T-cell (primary cell): ENCODE measurements at regions not wholly inside any gene's neighbourhood (a gene's known extent, or its start where the extent isn't known, plus 50 kb on each side); places are given as distances from the start of the nearest gene placed in this dataset.

ENCODE experiments used
- ATAC-seq, 4 experiments: fragments of 200-7000 bp in 3 of 4; fragments of 150-1000 bp in 1 of 4; cut with Tn5 transposase; replicated peaks in 1 of 4; 1 replicate in 3 of 4; 2 replicates in 1 of 4; pipeline ENCODE4 v1.10.0; 2021; ENCODE audit warnings: moderate library complexity in 3 of 4, mild to moderate bottlenecking in 2 of 4, moderate number of reproducible peaks in 1 of 4
- CTCF ChIA-PET, 2 donors: fragments of 300-600 bp; sonication (Branson Sonifier 250); formaldehyde crosslinking; loops; one replicate each; lab custom pipeline; 2022; ENCODE audit warnings: antibody characterized with exemption in 2 of 2; lab: Charles Lee
- POLR2A ChIA-PET, 2 donors: fragments of 300-600 bp; sonication (Branson Sonifier 250); formaldehyde crosslinking; loops; one replicate each; lab custom pipeline; 2022; ENCODE audit warnings: antibody characterized with exemption in 2 of 2; lab: Charles Lee
- DNase-seq, 35 experiments: peaks; one replicate each; pipeline versions ENCODE4 v3.0.0 to v3.0.0-alpha.2; 2013 to 2023
- H3K27ac ChIP-seq: one replicate; pipeline ENCODE4 v1.5.1; 2013; ENCODE audit warnings: low read length
- H3K27me3 ChIP-seq, 2 experiments: replicated peaks in 1 of 2; 1 replicate in 1 of 2; 2 replicates in 1 of 2; pipeline versions ENCODE4 v1.6.1 to v1.7.0; 2013; ENCODE audit warnings: low read length in 1 of 2, mixed read lengths in 1 of 2; ENCODE audit not compliant: control insufficient read depth in 2 of 2, insufficient read depth in 2 of 2; ENCODE audit errors: extremely low read depth in 1 of 2
- H3K36me3 ChIP-seq, 2 donors: 1 replicate in 1 of 2; 2 replicates in 1 of 2; pipeline versions ENCODE4 v1.6.1 to v1.7.0; 2013; ENCODE audit warnings: low read length in 1 of 2; ENCODE audit not compliant: control insufficient read depth in 2 of 2, insufficient read depth in 1 of 2; ENCODE audit errors: extremely low read depth in 1 of 2
- H3K4me1 ChIP-seq, 2 experiments: 1 replicate in 1 of 2; 2 replicates in 1 of 2; pipeline versions ENCODE4 v1.6.1 to v1.7.0; 2013; ENCODE audit warnings: low read length in 2 of 2, mixed read lengths in 1 of 2; ENCODE audit not compliant: insufficient read depth in 2 of 2, control insufficient read depth in 1 of 2; ENCODE audit errors: extremely low read depth in 1 of 2
- H3K4me3 ChIP-seq, 2 donors: 1 replicate in 1 of 2; 2 replicates in 1 of 2; pipeline versions ENCODE4 v1.5.1 to v1.7.0; 2013; ENCODE audit warnings: mild to moderate bottlenecking in 2 of 2, low read length in 1 of 2, moderate library complexity in 1 of 2; ENCODE audit not compliant: control insufficient read depth in 1 of 2; ENCODE audit errors: extremely low read depth in 1 of 2
- H3K9me3 ChIP-seq: 2 replicates; pipeline ENCODE4 v1.7.0; 2013
- H3K27ac Mint-ChIP-seq, 2 donors: one replicate each; pipeline ENCODE4 v1.8.0; 2020 to 2021; ENCODE audit warnings: mild to moderate bottlenecking in 2 of 2, mixed read lengths in 2 of 2
- H3K27me3 Mint-ChIP-seq, 2 donors: one replicate each; pipeline ENCODE4 v1.8.0; 2021 to 2022; ENCODE audit warnings: mixed read lengths in 2 of 2
- H3K36me3 Mint-ChIP-seq: one replicate; pipeline ENCODE4 v1.8.0; 2021; ENCODE audit warnings: mixed read lengths
- H3K4me1 Mint-ChIP-seq, 3 donors: one replicate each; pipeline ENCODE4 v1.8.0; 2020 to 2022; ENCODE audit warnings: mixed read lengths in 3 of 3, mild to moderate bottlenecking in 1 of 3
- H3K4me3 Mint-ChIP-seq, 3 donors: one replicate each; pipeline ENCODE4 v1.8.0; 2020 to 2022; ENCODE audit warnings: mild to moderate bottlenecking in 3 of 3, mixed read lengths in 3 of 3, moderate library complexity in 3 of 3
- H3K9me3 Mint-ChIP-seq, 3 donors: one replicate each; pipeline ENCODE4 v1.8.0; 2020 to 2022; ENCODE audit warnings: mixed read lengths in 3 of 3
- WGBS: methylation state at CpG from one replicate; pipeline ENCODE4 v1.1.5; 2013; ENCODE audit warnings: missing lambda C conversion rate; ENCODE audit not compliant: insufficient coverage; 5-methylcytosine and 5-hydroxymethylcytosine counted together

- CTCF ChIA-PET = no interaction called here
Measured at GRCh38 chr2:207274530-207275189, 108.9 kb upstream of the KLF7 start.

GRCh38 chr2:207275779-207276178, 110.0 kb upstream of the KLF7 start:
- Histone ChIP-seq H3K9me3 (no peaks in the 10 kb centered on the region), H3K27me3 (peaks cover 0 to 3% of the 10 kb centered on the region in 2 experiments), H3K4me3 (no peak overlapping the region), H3K4me1 (no peaks in the 10 kb centered on the region), H3K27ac (no peak overlapping the region), H3K36me3 (no peaks in the 10 kb centered on the region)
- no peak for ATAC-seq
- no peak for DNase-seq
- Mint-ChIP-seq H3K27me3 (peaks cover 0 to 5% of the 10 kb centered on the region in 2 donors), H3K4me3 (no peak overlapping the region), H3K9me3 (no peaks in the 10 kb centered on the region), H3K27ac (no peak overlapping the region), H3K36me3 (peaks cover 2% of the 10 kb centered on the region), H3K4me1 (no peaks in the 10 kb centered on the region)
- ChIA-PET CTCF (no interaction called here), POLR2A (no interaction called here)
- 86% methylated on average over 1 of the region's 2 CpGs for WGBS

More at GRCh38 chr2:207274530-207275189, 108.9 kb upstream of the KLF7 start:
- Histone ChIP-seq H3K36me3 (no peaks in the 10 kb centered on the region), H3K9me3 (no peaks in the 10 kb centered on the region), H3K4me1 (no peaks in the 10 kb centered on the region), H3K27ac (no peak overlapping the region), H3K27me3 (peaks cover 0 to 3% of the 10 kb centered on the region in 2 experiments), H3K4me3 (no peak overlapping the region)
- no peak for ATAC-seq
- no peak overlapping the region for H3K4me3 Mint-ChIP-seq
- 100% methylated on average over 3 of the region's 5 CpGs for WGBS
- H3K27ac Mint-ChIP-seq = no peak overlapping the region
- peaks cover 2% of the 10 kb centered on the region for H3K36me3 Mint-ChIP-seq
- H3K4me1 Mint-ChIP-seq = no peaks in the 10 kb centered on the region
- POLR2A ChIA-PET = no interaction called here
- no peak for DNase-seq
- H3K9me3 Mint-ChIP-seq = no peaks in the 10 kb centered on the region
- H3K27me3 Mint-ChIP-seq = peaks cover 0 to 5% of the 10 kb centered on the region in 2 donors

GRCh38 chr2:207276248-207276647, 110.5 kb upstream of the KLF7 start:
- no peaks in the 10 kb centered on the region for H3K9me3 Mint-ChIP-seq
- DNase-seq = no peak
- Histone ChIP-seq H3K27ac (no peak overlapping the region), H3K4me3 (no peak overlapping the region), H3K27me3 (peaks cover 0 to 3% of the 10 kb centered on the region in 2 experiments), H3K4me1 (no peaks in the 10 kb centered on the region), H3K36me3 (no peaks in the 10 kb centered on the region), H3K9me3 (no peaks in the 10 kb centered on the region)
- ChIA-PET POLR2A (no interaction called here), CTCF (no interaction called here)
- peaks cover 0 to 5% of the 10 kb centered on the region in 2 donors for H3K27me3 Mint-ChIP-seq
- H3K4me3 Mint-ChIP-seq = no peak overlapping the region
- ATAC-seq = no peak
- H3K27ac Mint-ChIP-seq = no peak overlapping the region
- peaks cover 2% of the 10 kb centered on the region for H3K36me3 Mint-ChIP-seq
- no peaks in the 10 kb centered on the region for H3K4me1 Mint-ChIP-seq

GRCh38 chr2:207276858-207277257, 111.1 kb upstream of the KLF7 start:
- Histone ChIP-seq H3K4me3 (no peak overlapping the region), H3K36me3 (no peaks in the 10 kb centered on the region), H3K9me3 (no peaks in the 10 kb centered on the region), H3K4me1 (no peaks in the 10 kb centered on the region), H3K27ac (no peak overlapping the region), H3K27me3 (peaks cover 0 to 3% of the 10 kb centered on the region in 2 experiments)
- H3K9me3 Mint-ChIP-seq = no peaks in the 10 kb centered on the region
- POLR2A ChIA-PET = interaction anchor here in 1 of 2 donors (0.6 kb wide), 1 partner anchor 19 kb away, joined by 4 read pairs; no protein-coding TSS in a partner anchor
- CTCF ChIA-PET = no interaction called here
- H3K36me3 Mint-ChIP-seq = peaks cover 2% of the 10 kb centered on the region
- H3K27ac Mint-ChIP-seq = no peak overlapping the region
- ATAC-seq (no peak), DNase-seq (no peak)
- WGBS = 100% methylated on average over 1 of the region's 3 CpGs
- peaks cover 0 to 5% of the 10 kb centered on the region in 2 donors for H3K27me3 Mint-ChIP-seq
- no peaks in the 10 kb centered on the region for H3K4me1 Mint-ChIP-seq
- H3K4me3 Mint-ChIP-seq = no peak overlapping the region

- Mint-ChIP-seq H3K36me3 (peaks cover 2% of the 10 kb centered on the region), H3K9me3 (no peaks in the 10 kb centered on the region), H3K27me3 (peaks cover 0 to 5% of the 10 kb centered on the region in 2 donors), H3K4me3 (no peak overlapping the region), H3K27ac (no peak overlapping the region), H3K4me1 (peaks cover 10 to 15% (median 13%) of the 10 kb centered on the region in 3 donors)
- no peak overlapping the region for H3K4me3 ChIP-seq
- no CpG with 5 or more reads among the region's 2 CpGs for WGBS
- ATAC-seq = no peak
- H3K27me3 ChIP-seq = peaks cover 0 to 3% of the 10 kb centered on the region in 2 experiments
- no peaks in the 10 kb centered on the region for H3K9me3 ChIP-seq
- H3K27ac ChIP-seq = no peak overlapping the region
- DNase-seq = no peak
- H3K36me3 ChIP-seq = no peaks in the 10 kb centered on the region
- peaks cover 0 to 2% of the 10 kb centered on the region in 2 experiments for H3K4me1 ChIP-seq
- CTCF ChIA-PET = no interaction called here
- POLR2A ChIA-PET = interaction anchor here in 1 of 2 donors (0.6 kb wide), 1 partner anchor 512 kb away, joined by 3 read pairs; no protein-coding TSS in a partner anchor
Measured at GRCh38 chr2:207279520-207279919, 113.8 kb upstream of the KLF7 start.

- Mint-ChIP-seq H3K9me3 (no peaks in the 10 kb centered on the region), H3K4me1 (peaks cover 15 to 31% (median 30%) of the 10 kb centered on the region in 3 donors), H3K27me3 (peaks cover 0 to 3% of the 10 kb centered on the region in 2 donors), H3K4me3 (no peak overlapping the region), H3K36me3 (peaks cover 2% of the 10 kb centered on the region), H3K27ac (no peak overlapping the region)
- Histone ChIP-seq H3K36me3 (no peaks in the 10 kb centered on the region), H3K4me1 (peaks cover 0 to 5% of the 10 kb centered on the region in 2 experiments), H3K4me3 (no peak overlapping the region), H3K27me3 (peaks cover 0 to 3% of the 10 kb centered on the region in 2 experiments), H3K9me3 (no peaks in the 10 kb centered on the region), H3K27ac (no peak overlapping the region)
- ChIA-PET CTCF (no interaction called here), POLR2A (no interaction called here)
- DNase-seq (no peak), ATAC-seq (no peak)
- no CpG with 5 or more reads among the region's 6 CpGs for WGBS
Measured at GRCh38 chr2:207281436-207281835, 115.7 kb upstream of the KLF7 start.
